SK-N-MC (cell line): ENCODE measurements at regions not wholly inside any gene's neighbourhood (a gene's known extent, or its start where the extent isn't known, plus 50 kb on each side); places are given as distances from the start of the nearest gene placed in this dataset.

Source experiments
- EZH2 ChIP-seq: fragments of 200-600 bp; sonication (generic); IDR thresholded peaks from one replicate; pipeline ENCODE4 v1.6.1; 2017; ENCODE audit warnings: antibody characterized with exemption
- FOXP2 ChIP-seq: optimal IDR thresholded peaks from 2 replicates; pipeline ENCODE3; 2011; ENCODE audit warnings: mild to moderate bottlenecking, moderate library complexity; ENCODE audit not compliant: insufficient read depth; ENCODE audit errors: extremely low read length, control extremely low read depth
- POLR2AphosphoS5 ChIP-seq: IDR thresholded peaks from 2 replicates; pipeline ENCODE4 v1.6.1; 2012; ENCODE audit warnings: mild to moderate bottlenecking, low read depth, low read length, borderline replicate concordance

DNA sequence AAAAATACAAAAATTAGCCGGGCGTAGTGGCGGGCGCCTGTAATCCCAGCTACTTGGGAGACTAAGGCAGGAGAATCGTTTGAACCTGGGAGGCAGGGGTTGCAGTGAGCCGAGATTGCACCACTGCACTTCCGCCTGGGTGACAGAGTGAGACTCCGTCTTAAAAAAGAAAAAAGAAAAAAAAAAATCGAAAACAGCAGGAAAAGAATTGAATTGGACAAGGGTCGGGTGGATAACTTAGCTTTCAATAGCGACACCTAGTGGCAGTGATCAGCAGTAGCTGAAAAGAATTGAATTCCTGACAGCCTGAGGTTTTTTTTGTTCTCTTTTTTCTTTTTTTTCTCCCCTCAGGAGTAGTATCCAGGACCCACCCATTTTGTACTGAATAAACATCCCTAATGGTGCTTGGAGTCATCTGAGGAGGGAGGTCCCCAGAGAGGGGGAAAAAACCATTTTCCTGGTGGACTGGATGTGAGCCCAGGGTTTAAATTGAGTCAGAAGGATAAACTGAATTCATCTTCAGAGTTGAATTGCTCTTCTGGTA, 55.1 kb downstream of the CYCS start:
- TF ChIP-seq EZH2 (no peak), POLR2AphosphoS5 (no peak), FOXP2 (no peak)
